ENCODE measurements at regions not wholly inside any gene's neighbourhood (a gene's known extent, or its start where the extent isn't known, plus 50 kb on each side); places are given as distances from the start of the nearest gene placed in this dataset.

GRCh38 chr5:89270901-89271300, 387.9 kb upstream of the MEF2C start:
- TF ChIP-seq, protein P1, sequence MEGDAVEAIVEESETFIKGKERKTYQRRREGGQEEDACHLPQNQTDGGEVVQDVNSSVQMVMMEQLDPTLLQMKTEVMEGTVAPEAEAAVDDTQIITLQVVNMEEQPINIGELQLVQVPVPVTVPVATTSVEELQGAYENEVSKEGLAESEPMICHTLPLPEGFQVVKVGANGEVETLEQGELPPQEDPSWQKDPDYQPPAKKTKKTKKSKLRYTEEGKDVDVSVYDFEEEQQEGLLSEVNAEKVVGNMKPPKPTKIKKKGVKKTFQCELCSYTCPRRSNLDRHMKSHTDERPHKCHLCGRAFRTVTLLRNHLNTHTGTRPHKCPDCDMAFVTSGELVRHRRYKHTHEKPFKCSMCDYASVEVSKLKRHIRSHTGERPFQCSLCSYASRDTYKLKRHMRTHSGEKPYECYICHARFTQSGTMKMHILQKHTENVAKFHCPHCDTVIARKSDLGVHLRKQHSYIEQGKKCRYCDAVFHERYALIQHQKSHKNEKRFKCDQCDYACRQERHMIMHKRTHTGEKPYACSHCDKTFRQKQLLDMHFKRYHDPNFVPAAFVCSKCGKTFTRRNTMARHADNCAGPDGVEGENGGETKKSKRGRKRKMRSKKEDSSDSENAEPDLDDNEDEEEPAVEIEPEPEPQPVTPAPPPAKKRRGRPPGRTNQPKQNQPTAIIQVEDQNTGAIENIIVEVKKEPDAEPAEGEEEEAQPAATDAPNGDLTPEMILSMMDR (IDR thresholded peaks at IDR 0.05) = no peak
- TF ChIP-seq POLR2AphosphoS5 (IDR thresholded peaks at IDR 0.05; ENCODE audit: low read depth, low read length) (no peak), SIN3A (IDR thresholded peaks at IDR 0.05; ENCODE audit: borderline replicate concordance, insufficient read depth, low read depth, low read length) (no peak), TCF7L2 (IDR thresholded peaks at IDR 0.05; ENCODE audit: low read depth, low read length) (no peak)
- TF ChIP-seq, protein P2, sequence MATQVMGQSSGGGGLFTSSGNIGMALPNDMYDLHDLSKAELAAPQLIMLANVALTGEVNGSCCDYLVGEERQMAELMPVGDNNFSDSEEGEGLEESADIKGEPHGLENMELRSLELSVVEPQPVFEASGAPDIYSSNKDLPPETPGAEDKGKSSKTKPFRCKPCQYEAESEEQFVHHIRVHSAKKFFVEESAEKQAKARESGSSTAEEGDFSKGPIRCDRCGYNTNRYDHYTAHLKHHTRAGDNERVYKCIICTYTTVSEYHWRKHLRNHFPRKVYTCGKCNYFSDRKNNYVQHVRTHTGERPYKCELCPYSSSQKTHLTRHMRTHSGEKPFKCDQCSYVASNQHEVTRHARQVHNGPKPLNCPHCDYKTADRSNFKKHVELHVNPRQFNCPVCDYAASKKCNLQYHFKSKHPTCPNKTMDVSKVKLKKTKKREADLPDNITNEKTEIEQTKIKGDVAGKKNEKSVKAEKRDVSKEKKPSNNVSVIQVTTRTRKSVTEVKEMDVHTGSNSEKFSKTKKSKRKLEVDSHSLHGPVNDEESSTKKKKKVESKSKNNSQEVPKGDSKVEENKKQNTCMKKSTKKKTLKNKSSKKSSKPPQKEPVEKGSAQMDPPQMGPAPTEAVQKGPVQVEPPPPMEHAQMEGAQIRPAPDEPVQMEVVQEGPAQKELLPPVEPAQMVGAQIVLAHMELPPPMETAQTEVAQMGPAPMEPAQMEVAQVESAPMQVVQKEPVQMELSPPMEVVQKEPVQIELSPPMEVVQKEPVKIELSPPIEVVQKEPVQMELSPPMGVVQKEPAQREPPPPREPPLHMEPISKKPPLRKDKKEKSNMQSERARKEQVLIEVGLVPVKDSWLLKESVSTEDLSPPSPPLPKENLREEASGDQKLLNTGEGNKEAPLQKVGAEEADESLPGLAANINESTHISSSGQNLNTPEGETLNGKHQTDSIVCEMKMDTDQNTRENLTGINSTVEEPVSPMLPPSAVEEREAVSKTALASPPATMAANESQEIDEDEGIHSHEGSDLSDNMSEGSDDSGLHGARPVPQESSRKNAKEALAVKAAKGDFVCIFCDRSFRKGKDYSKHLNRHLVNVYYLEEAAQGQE (IDR thresholded peaks at IDR 0.05; ENCODE audit: insufficient read depth in 1 of 2, low read depth in 2 of 2, low read length in 1 of 2) = no peak
